GM12878 (cell line): ENCODE measurements at regions not wholly inside any gene's neighbourhood (a gene's known extent, or its start where the extent isn't known, plus 50 kb on each side); places are given as distances from the start of the nearest gene placed in this dataset.

Experiments
- ATAC-seq: fragments of 200-7000 bp; cut with Tn5 transposase; 3 replicates; pipeline ENCODE4 v1.9.1; 2020; ENCODE audit warnings: mild to moderate bottlenecking, moderate library complexity
- BruUV-seq: library from RNA; stranded (reverse); fragments of 400-500 nt; replicated peaks from 2 replicates; lab custom pipeline; 2021; lab: Mats Ljungman, UMichigan
- CTCF ChIA-PET: fragments of 300-600 bp; sonication (Branson Sonifier 250); formaldehyde crosslinking; extraction: SDS; loops from one replicate; lab custom pipeline; 2021; ENCODE audit warnings: inconsistent platforms; lab: Yijun Ruan, JAX
- POLR2A ChIA-PET: fragments of 350-600 bp; formaldehyde crosslinking; extraction: SDS; loops from one replicate; lab custom pipeline; 2021; ENCODE audit warnings: inconsistent platforms; lab: Charles Lee
- RAD21 ChIA-PET: fragments of 300-600 bp; sonication (Branson Sonifier 250); formaldehyde crosslinking; loops from one replicate; lab custom pipeline; 2023; ENCODE audit warnings: antibody characterized with exemption; ENCODE audit not compliant: unreplicated experiment; lab: Charles Lee
- SMC1A ChIA-PET: fragments of 300-600 bp; sonication (Branson Sonifier 250); formaldehyde crosslinking; loops from one replicate; lab custom pipeline; 2023; ENCODE audit not compliant: unreplicated experiment, uncharacterized antibody; lab: Charles Lee
- DNase-seq: peaks from one replicate; pipeline ENCODE4 v3.0.0-alpha.2; 2011; ENCODE audit warnings: low read depth, low spot score
- FAIRE-seq: peaks from 3 replicates; lab custom pipeline; 2011; peaks lifted over from hg19 to GRCh38; lab: Jason Lieb, UNC
- H2AFZ ChIP-seq: 2 replicates; pipeline ENCODE4 v1.6.0; 2011; ENCODE audit warnings: low read depth, low read length, control low read depth; ENCODE audit not compliant: control insufficient read depth
- H3K27ac ChIP-seq: 2 replicates; pipeline ENCODE4 v1.5.1; 2011; ENCODE audit warnings: control low read depth; ENCODE audit not compliant: control insufficient read depth, insufficient read depth
- H3K27me3 ChIP-seq, 2 experiments: replicated peaks in 1 of 2; 2 replicates each; pipeline versions ENCODE4 v1.6.0 to v1.6.1; 2011; ENCODE audit warnings: low read length in 1 of 2; ENCODE audit not compliant: control insufficient read depth in 2 of 2, insufficient read depth in 2 of 2
- H3K36me3 ChIP-seq, 2 experiments: 2 replicates each; pipeline ENCODE4 v1.5.1; 2011; ENCODE audit warnings: low read length in 1 of 2; ENCODE audit not compliant: control insufficient read depth in 2 of 2, insufficient read depth in 2 of 2
- H3K4me1 ChIP-seq: 2 replicates; pipeline ENCODE4 v1.6.1; 2011; ENCODE audit warnings: mild to moderate bottlenecking, low read length, moderate library complexity, mixed read lengths; ENCODE audit not compliant: control insufficient read depth, insufficient read depth
- H3K4me2 ChIP-seq: 2 replicates; pipeline ENCODE4 v1.6.0; 2011; ENCODE audit warnings: control low read depth; ENCODE audit not compliant: control insufficient read depth, insufficient read depth
- H3K4me3 ChIP-seq: fragments of 200-600 bp; sonication (generic); 2 replicates; pipeline ENCODE4 v1.5.1; 2016
- H3K79me2 ChIP-seq: 2 replicates; pipeline ENCODE4 v1.6.0; 2011; ENCODE audit warnings: low read length; ENCODE audit not compliant: control insufficient read depth, insufficient read depth
- H3K9ac ChIP-seq: 2 replicates; pipeline ENCODE4 v1.8.0; 2011; ENCODE audit warnings: low read length, control low read depth, mixed read lengths; ENCODE audit not compliant: control insufficient read depth, insufficient read depth
- H3K9me3 ChIP-seq: replicated peaks from 3 replicates; pipeline ENCODE4 v1.5.1; 2011; ENCODE audit warnings: mild to moderate bottlenecking, low read length; ENCODE audit not compliant: control insufficient read depth, insufficient read depth
- H4K20me1 ChIP-seq: 2 replicates; pipeline ENCODE4 v1.6.0; 2011; ENCODE audit not compliant: control insufficient read depth, insufficient read depth
- CTCF ChIP-seq, 3 experiments: IDR thresholded peaks in 2 of 3; conservative IDR thresholded peaks in 1 of 3; 2 replicates each; pipeline ENCODE4 v1.5.1; 2011; ENCODE audit warnings: low read depth in 3 of 3, low read length in 3 of 3, mild to moderate bottlenecking in 3 of 3, control low read depth in 2 of 3, moderate library complexity in 2 of 3, inconsistent platforms in 1 of 3, mixed read lengths in 1 of 3; ENCODE audit not compliant: control insufficient read depth in 2 of 3, insufficient read depth in 1 of 3; ENCODE audit errors: extremely low read depth in 1 of 3
- NRF1 ChIP-seq: conservative IDR thresholded peaks from 2 replicates; pipeline ENCODE4 v1.6.1; 2011; ENCODE audit warnings: mild to moderate bottlenecking, low read depth, low read length, improper control_type of control experiment
- PAX8 ChIP-seq: fragments of 450-650 bp; IDR thresholded peaks from 2 replicates; pipeline ENCODE4 v1.6.1; 2017; ENCODE audit warnings: mild to moderate bottlenecking, moderate library complexity
- POLR2AphosphoS2 ChIP-seq: IDR thresholded peaks from 2 replicates; pipeline ENCODE4 v1.6.1; 2011; ENCODE audit warnings: low read depth, mild to moderate bottlenecking, low read length, improper control_type of control experiment, moderate library complexity
- RB1 ChIP-seq: fragments of 450-650 bp; formaldehyde crosslinking; IDR thresholded peaks from 2 replicates; pipeline ENCODE4 v1.6.1; 2017; ENCODE audit warnings: mild to moderate bottlenecking, borderline replicate concordance
- RBBP5 ChIP-seq: fragments of 200-600 bp; sonication (generic); conservative IDR thresholded peaks from 2 replicates; pipeline ENCODE4 v1.6.1; 2016
- ZBED1 ChIP-seq: IDR thresholded peaks from 2 replicates; pipeline ENCODE4 v1.6.1; 2016; ENCODE audit warnings: borderline replicate concordance
- ZBTB40 ChIP-seq: fragments of 450-650 bp; IDR thresholded peaks from 2 replicates; pipeline ENCODE4 v1.6.1; 2016; ENCODE audit warnings: mild to moderate bottlenecking, moderate library complexity, borderline replicate concordance
- ZNF207 ChIP-seq: fragments of 450-650 bp; IDR thresholded peaks from 2 replicates; pipeline ENCODE4 v1.6.1; 2014; ENCODE audit warnings: antibody characterized with exemption, mild to moderate bottlenecking, borderline replicate concordance
- ZSCAN29 ChIP-seq: fragments of 450-650 bp; IDR thresholded peaks from 2 replicates; pipeline ENCODE4 v1.6.1; 2017; ENCODE audit warnings: mild to moderate bottlenecking, moderate library complexity
- WGBS: methylation state at CpG from one replicate; pipeline ENCODE4 v1.1.6; 2016; ENCODE audit warnings: low lambda C conversion rate; ENCODE audit not compliant: insufficient replicate concordance, insufficient coverage; ENCODE audit errors: missing lambda C conversion rate; 5-methylcytosine and 5-hydroxymethylcytosine counted together
- in situ Hi-C: fragments of 300-500 bp; cut with MboI; formaldehyde crosslinking; loops from 9 replicates; pipeline ENCODE4 v1.14.3; 2018; ENCODE audit warnings: mixed read lengths
- intact Hi-C: fragments of 100-400 bp; cut with micrococcal nuclease; formaldehyde crosslinking; loops from one replicate; pipeline ENCODE4 v1.14.2; 2022; ENCODE audit not compliant: unreplicated experiment

GRCh38 chr15:89410039-89410435 lies 75.4 kb upstream of the POLG start:
- H3K4me2 ChIP-seq = no peak overlapping the region
- ChIA-PET RAD21 (no interaction called here), CTCF (interaction anchor here (0.7 kb wide), 1 partner anchor 138 kb away, joined by 4 read pairs; no protein-coding TSS in a partner anchor), SMC1A (no interaction called here), POLR2A (no interaction called here)
- 54% methylated on average over 19 of the region's 19 CpGs for WGBS
- H3K27me3 ChIP-seq = peaks cover 9 to 41% of the 10 kb centered on the region in 2 experiments
- no peaks in the 10 kb centered on the region for H3K79me2 ChIP-seq
- TF ChIP-seq ZBED1 = no peak
- intact Hi-C loops (no loop called here), in situ Hi-C loops (no loop called here)
- H3K4me3 ChIP-seq = no peak overlapping the region
- DNase-seq = no peak
- no peak for ATAC-seq
- peaks cover 5% of the 10 kb centered on the region for H3K4me1 ChIP-seq
- no TSS peak for BruUV-seq
- H3K9ac ChIP-seq = no peak overlapping the region
- no peak for FAIRE-seq
- 0 out of 2 replicates have a peak, but pooled peaks cover 2% of the 10 kb centered on the region for H4K20me1 ChIP-seq
- no peaks in the 10 kb centered on the region; a peak in 1 of 4 replicates for H3K36me3 ChIP-seq
- H3K27ac ChIP-seq = no peak overlapping the region
- no peaks in the 10 kb centered on the region for H3K9me3 ChIP-seq
- H2AFZ ChIP-seq = no peak overlapping the region

GRCh38 chr15:89409184-89410038 lies 74.8 kb upstream of the POLG start:
- H3K4me1 ChIP-seq = peaks cover 5% of the 10 kb centered on the region
- no peak overlapping the region for H3K9ac ChIP-seq
- H3K27me3 ChIP-seq = peaks cover 9 to 41% of the 10 kb centered on the region in 2 experiments
- TF ChIP-seq ZBTB40 = no peak
- TF ChIP-seq POLR2AphosphoS2 = no peak
- TF ChIP-seq NRF1 = no peak
- TF ChIP-seq PAX8 = no peak
- no peak for TF ChIP-seq CTCF (IDR thresholded peaks at IDR 0.05 in 2 of 3, conservative IDR thresholded peaks at IDR 0.05 in 1 of 3; ENCODE audit: control insufficient read depth in 2 of 3, extremely low read depth in 1 of 3, insufficient read depth in 1 of 3, low read depth in 3 of 3, low read length in 3 of 3)
- no peak for TF ChIP-seq ZNF207
- no peak for TF ChIP-seq ZSCAN29
- TF ChIP-seq RB1 = no peak
- no peak for TF ChIP-seq RBBP5

More at GRCh38 chr15:89409184-89410038, 74.8 kb upstream of the POLG start:
- DNase-seq (no peak), FAIRE-seq (no peak), ATAC-seq (no peak)
- ChIA-PET RAD21 (interaction anchor here (1.0 kb wide), 1 partner anchor 51 kb away, joined by 5 read pairs; no protein-coding TSS in a partner anchor), CTCF (interaction anchor here (0.7 to 1.6 kb wide), 2 partner anchors 10 to 138 kb away, joined by 4 to 6 read pairs; no protein-coding TSS in a partner anchor), SMC1A (interaction anchor here (1.0 to 1.1 kb wide), 2 partner anchors 51 to 63 kb away, joined by 3 to 7 read pairs; no protein-coding TSS in a partner anchor), POLR2A (no interaction called here)
- Histone ChIP-seq H3K79me2 (no peaks in the 10 kb centered on the region), H3K4me2 (peak overlapping the region; percentile 89), H3K27ac (no peak overlapping the region), H3K36me3 (no peaks in the 10 kb centered on the region; a peak in 1 of 4 replicates), H3K9me3 (no peaks in the 10 kb centered on the region), H3K4me3 (peak overlapping the region; percentile 62; the same call in 1 of the 2 replicates), H4K20me1 (0 out of 2 replicates have a peak, but pooled peaks cover 2% of the 10 kb centered on the region), H2AFZ (peak overlapping the region; percentile 16)
- no TSS peak for BruUV-seq
- intact Hi-C loops = no loop called here
- in situ Hi-C loops = no loop called here
- WGBS = 34% methylated on average over 56 of the region's 56 CpGs
